ENCODE measurements at regions not wholly inside any gene's neighbourhood (a gene's known extent, or its start where the extent isn't known, plus 50 kb on each side); places are given as distances from the start of the nearest gene placed in this dataset.

DNA sequence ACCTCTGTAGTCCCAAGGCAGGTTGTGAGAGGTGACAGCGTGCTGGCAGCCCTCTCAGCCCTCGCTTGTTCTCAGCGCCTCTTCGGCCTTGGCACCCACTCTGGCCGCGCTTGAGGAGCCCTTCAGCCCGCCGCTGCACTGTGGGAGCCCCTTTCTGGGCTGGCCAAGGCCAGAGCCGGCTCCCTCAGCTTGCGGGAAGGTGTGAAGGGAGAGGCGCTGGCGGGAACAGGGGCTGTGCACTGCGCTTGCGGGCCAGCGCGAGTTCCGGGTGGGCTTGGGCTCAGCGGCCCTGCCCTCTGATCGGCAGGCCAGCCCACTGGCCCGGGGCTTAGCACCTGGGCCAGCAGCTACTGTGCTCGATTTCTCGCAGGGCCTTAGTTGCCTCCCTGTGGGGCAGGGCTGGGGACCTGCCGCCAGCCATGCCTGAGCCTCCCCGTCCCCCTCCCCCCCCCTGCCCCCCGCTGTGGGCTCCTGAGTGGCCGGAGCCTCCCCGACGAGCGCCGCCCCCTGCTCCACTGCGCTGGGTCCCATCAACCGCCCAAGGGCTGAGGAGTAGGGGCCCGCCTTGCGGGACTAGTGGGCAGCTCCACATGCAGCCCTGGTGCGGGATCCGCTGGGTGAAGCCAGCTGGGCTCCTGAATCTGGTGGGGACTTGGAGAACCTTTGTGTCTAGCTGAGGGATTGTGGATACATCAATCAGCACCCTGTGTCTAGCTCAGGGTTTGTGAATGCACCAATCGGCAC is 347.6 kb downstream of the KLHL13 start:
- no peaks in the 10 kb centered on the region for H3K9me3 ChIP-seq (ENCODE audit: control insufficient read depth, low read length)
- no peaks in the 10 kb centered on the region for H3K4me1 ChIP-seq (ENCODE audit: control insufficient read depth, insufficient read depth, low read length, poor library complexity, severe bottlenecking)

DNA sequence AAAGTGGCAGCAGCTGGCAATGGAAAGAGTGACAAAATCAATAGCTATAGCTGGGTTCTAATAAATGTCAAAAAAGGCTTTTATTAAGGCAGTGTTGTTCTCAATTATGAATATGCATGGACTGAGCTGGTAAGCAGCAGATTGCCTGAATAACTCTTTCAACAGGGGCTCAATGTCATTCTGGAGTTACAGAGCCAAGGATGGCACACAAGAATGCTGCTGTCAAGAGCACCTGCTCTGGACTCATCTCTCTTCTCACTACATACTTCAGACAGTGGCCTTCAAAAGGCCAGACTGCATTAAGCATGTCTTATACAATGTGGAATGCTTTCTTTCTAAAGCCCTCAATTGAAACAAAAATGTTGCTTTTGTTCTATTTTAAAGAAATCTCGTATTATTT is 351.4 kb downstream of the KLHL13 start:
- H3K4me1 ChIP-seq (ENCODE audit: control insufficient read depth, insufficient read depth, low read length, poor library complexity, severe bottlenecking): no peaks in the 10 kb centered on the region
- no peaks in the 10 kb centered on the region for H3K9me3 ChIP-seq (ENCODE audit: control insufficient read depth, low read length)
- no peaks in the 10 kb centered on the region for H3K36me3 ChIP-seq (ENCODE audit: control insufficient read depth, insufficient read depth, low read length)
- no CpG with 5 or more reads among the region's 1 CpG for WGBS, 2 experiments (ENCODE audit: insufficient coverage in 2 of 2)
- no peak overlapping the region for H3K4me3 ChIP-seq (ENCODE audit: extremely low read depth, insufficient read depth, low read length, poor library complexity, severe bottlenecking)
- no peak overlapping the region for H3K27ac ChIP-seq (ENCODE audit: low read depth, low read length, severe bottlenecking)

More for the DNA sequence above, 347.6 kb downstream of the KLHL13 start:
- Histone ChIP-seq H3K36me3 (ENCODE audit: control insufficient read depth, insufficient read depth, low read length) (no peaks in the 10 kb centered on the region), H3K4me3 (ENCODE audit: extremely low read depth, insufficient read depth, low read length, poor library complexity, severe bottlenecking) (no peak overlapping the region), H3K27ac (ENCODE audit: low read depth, low read length, severe bottlenecking) (no peak overlapping the region)
- 91 to 100% methylated on average over 5 to 6 of the region's 37 CpGs for WGBS, 2 experiments (ENCODE audit: insufficient coverage in 2 of 2)

DNA sequence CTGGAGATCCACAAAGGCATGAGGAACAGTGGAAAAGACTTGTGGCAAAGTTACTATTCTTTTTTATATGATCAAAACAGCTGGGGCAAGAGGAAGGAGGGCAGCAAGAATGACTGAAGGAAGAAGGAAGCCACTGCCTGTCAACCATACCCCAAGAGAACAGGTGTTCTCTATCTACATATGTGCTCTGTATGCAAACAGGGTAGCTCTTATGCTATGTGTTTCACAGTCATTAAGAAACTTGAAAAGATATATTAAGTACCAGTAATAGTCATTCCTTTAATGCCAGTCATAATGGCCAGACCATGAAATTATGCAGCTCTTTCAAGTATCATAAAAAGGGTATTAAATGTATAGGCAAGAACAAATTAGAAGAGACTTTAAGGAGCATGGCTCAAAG is 363.9 kb downstream of the KLHL13 start:
- H3K36me3 ChIP-seq (ENCODE audit: control insufficient read depth, insufficient read depth, low read length): no peaks in the 10 kb centered on the region
- H3K4me3 ChIP-seq (ENCODE audit: extremely low read depth, insufficient read depth, low read length, poor library complexity, severe bottlenecking): no peak overlapping the region
- H3K27ac ChIP-seq (ENCODE audit: low read depth, low read length, severe bottlenecking): no peak overlapping the region

DNA sequence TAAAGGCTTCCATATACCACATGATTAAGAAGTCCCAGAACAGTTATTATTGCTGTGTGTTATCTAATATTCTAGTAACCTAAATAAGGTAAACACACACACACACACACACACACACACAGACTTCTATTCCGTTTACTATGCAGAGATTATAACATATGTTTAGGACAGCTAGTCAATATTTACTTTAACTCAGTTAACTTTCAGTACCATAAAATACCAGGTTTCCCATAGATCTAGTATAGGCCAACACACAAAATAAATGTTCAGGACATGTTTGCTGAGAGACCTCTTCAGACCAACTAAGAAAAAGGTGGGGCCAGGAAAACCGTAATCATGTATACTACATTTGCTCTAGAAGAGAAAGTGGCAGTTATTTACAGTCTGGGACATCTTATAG is 365.5 kb downstream of the KLHL13 start:
- no peaks in the 10 kb centered on the region for H3K9me3 ChIP-seq (ENCODE audit: control insufficient read depth, low read length)
- H3K4me3 ChIP-seq (ENCODE audit: extremely low read depth, insufficient read depth, low read length, poor library complexity, severe bottlenecking): no peak overlapping the region
- no peaks in the 10 kb centered on the region for H3K4me1 ChIP-seq (ENCODE audit: control insufficient read depth, insufficient read depth, low read length, poor library complexity, severe bottlenecking)
- no peaks in the 10 kb centered on the region for H3K36me3 ChIP-seq (ENCODE audit: control insufficient read depth, insufficient read depth, low read length)
- no peak overlapping the region for H3K27ac ChIP-seq (ENCODE audit: low read depth, low read length, severe bottlenecking)
- no CpG with 5 or more reads among the region's 2 CpGs for WGBS, 2 experiments (ENCODE audit: insufficient coverage in 2 of 2)

More for the DNA sequence above, 363.9 kb downstream of the KLHL13 start:
- Histone ChIP-seq H3K9me3 (ENCODE audit: control insufficient read depth, low read length) (no peaks in the 10 kb centered on the region), H3K4me1 (ENCODE audit: control insufficient read depth, insufficient read depth, low read length, poor library complexity, severe bottlenecking) (no peaks in the 10 kb centered on the region)

DNA sequence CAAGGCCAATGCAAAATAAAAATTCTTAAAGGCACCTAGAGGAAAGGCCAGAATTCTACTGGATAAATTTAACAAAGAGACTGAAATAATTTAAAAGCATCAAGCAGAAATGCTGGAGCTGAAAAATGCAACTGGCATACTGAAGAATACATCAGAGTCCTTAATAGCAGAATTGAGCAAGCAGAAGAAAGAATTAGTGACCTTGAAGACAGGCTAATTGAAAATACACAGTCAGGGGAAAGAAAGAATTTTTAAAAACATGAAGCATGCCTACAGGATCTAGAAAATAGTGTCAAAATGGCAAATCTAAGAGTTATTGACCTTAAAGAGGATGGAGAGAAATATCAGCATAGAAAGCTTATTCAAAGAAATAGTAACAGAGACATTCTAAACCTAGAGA is 371.7 kb downstream of the KLHL13 start:
- Histone ChIP-seq H3K4me3 (ENCODE audit: extremely low read depth, insufficient read depth, low read length, poor library complexity, severe bottlenecking) (no peak overlapping the region), H3K9me3 (ENCODE audit: control insufficient read depth, low read length) (no peaks in the 10 kb centered on the region), H3K4me1 (ENCODE audit: control insufficient read depth, insufficient read depth, low read length, poor library complexity, severe bottlenecking) (no peaks in the 10 kb centered on the region), H3K36me3 (ENCODE audit: control insufficient read depth, insufficient read depth, low read length) (no peaks in the 10 kb centered on the region), H3K27ac (ENCODE audit: low read depth, low read length, severe bottlenecking) (no peak overlapping the region)

DNA sequence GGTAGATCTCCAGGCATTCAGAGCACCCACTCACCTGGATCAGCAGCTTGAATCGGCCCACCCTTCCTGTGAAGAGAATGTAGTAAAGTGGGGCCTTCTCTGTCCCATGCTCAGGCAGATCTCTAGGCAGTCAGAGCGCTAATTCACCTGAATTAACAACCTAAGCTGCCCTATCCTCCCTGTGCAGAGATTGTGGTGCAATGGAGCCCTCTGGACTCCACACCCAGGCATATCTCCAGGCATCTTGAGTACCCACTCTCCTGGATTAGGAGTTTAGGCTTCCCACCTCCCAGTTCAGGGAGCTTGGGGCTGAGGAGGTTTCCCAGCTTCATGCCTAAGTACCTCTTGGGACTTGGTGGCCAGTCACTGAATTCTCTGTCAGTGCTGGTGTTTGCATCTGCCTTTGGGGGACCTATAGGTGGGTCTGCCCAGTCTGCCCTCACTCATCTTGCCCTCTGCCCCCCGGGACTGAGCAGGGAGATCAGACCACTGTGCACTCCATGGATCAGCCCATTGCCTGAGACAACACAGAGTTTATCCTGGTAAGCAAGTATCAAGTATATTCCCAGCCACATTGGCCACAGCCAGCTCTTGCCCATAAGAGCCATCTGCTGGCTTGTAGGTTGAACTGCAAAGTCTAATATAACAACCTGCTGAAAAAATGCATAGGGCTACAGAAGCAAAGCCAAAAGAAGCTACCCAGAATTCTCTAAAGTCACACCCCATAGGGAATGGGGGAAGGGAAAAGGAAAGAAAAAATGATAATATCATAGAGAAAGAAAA is 372.9 kb downstream of the KLHL13 start:
- WGBS, 2 experiments (ENCODE audit: insufficient coverage in 2 of 2): no CpG with 5 or more reads among the region's 3 CpGs
- Histone ChIP-seq H3K27ac (ENCODE audit: low read depth, low read length, severe bottlenecking) (no peak overlapping the region), H3K4me1 (ENCODE audit: control insufficient read depth, insufficient read depth, low read length, poor library complexity, severe bottlenecking) (no peaks in the 10 kb centered on the region), H3K9me3 (ENCODE audit: control insufficient read depth, low read length) (no peaks in the 10 kb centered on the region), H3K4me3 (ENCODE audit: extremely low read depth, insufficient read depth, low read length, poor library complexity, severe bottlenecking) (no peak overlapping the region), H3K36me3 (ENCODE audit: control insufficient read depth, insufficient read depth, low read length) (no peaks in the 10 kb centered on the region)

DNA sequence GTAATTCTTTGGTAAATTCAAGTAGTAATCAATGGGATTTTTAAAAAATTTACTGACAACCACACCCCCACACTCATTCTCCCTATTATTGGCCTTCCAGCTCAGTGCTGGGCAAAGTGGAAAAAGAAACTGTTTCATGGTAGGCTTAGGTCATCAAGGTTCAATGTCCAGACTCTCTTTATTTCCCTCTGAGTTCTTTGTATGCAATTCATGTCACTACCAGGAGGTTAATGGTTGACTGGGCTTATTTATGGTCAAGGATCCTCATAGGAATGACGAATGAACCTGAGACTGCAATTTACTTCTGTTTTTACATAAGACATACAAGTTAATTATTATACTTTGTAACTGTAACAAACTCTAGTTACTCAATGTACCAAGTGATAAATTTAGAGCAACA is 403.2 kb downstream of the KLHL13 start:
- Histone ChIP-seq H3K9me3 (ENCODE audit: control insufficient read depth, low read length) (no peaks in the 10 kb centered on the region), H3K27ac (ENCODE audit: low read depth, low read length, severe bottlenecking) (no peak overlapping the region), H3K4me1 (ENCODE audit: control insufficient read depth, insufficient read depth, low read length, poor library complexity, severe bottlenecking) (no peaks in the 10 kb centered on the region), H3K4me3 (ENCODE audit: extremely low read depth, insufficient read depth, low read length, poor library complexity, severe bottlenecking) (no peak overlapping the region), H3K36me3 (ENCODE audit: control insufficient read depth, insufficient read depth, low read length) (no peaks in the 10 kb centered on the region)
- WGBS, 2 experiments (ENCODE audit: insufficient coverage in 2 of 2): no CpG with 5 or more reads among the region's 1 CpG

DNA sequence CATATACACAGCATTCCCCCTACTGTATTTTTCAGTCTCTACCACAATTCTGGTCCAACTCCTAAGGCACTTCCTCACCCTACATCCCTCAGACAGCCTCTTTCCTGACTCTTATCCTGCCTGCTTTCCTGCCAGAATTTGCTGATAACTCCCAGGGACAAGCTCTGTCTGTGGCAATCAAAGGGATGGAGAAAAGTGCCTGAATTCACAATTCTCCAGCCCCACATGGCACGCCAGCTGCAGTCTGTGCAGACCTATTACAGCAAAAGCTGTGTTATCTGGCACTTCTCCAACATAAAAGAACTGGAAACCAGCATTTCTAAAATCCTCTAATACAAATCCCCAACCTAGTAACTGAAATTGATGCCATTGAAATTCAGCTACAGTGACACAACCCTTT is 404.8 kb downstream of the KLHL13 start:
- Histone ChIP-seq H3K9me3 (ENCODE audit: control insufficient read depth, low read length) (no peaks in the 10 kb centered on the region), H3K27ac (ENCODE audit: low read depth, low read length, severe bottlenecking) (no peak overlapping the region), H3K36me3 (ENCODE audit: control insufficient read depth, insufficient read depth, low read length) (no peaks in the 10 kb centered on the region), H3K4me3 (ENCODE audit: extremely low read depth, insufficient read depth, low read length, poor library complexity, severe bottlenecking) (no peak overlapping the region), H3K4me1 (ENCODE audit: control insufficient read depth, insufficient read depth, low read length, poor library complexity, severe bottlenecking) (no peaks in the 10 kb centered on the region)
- 89% methylated on average over 1 of the region's 1 CpG; no CpG with 5 or more reads in 1 of the 2 experiments for WGBS, 2 experiments (ENCODE audit: insufficient coverage in 2 of 2)

DNA sequence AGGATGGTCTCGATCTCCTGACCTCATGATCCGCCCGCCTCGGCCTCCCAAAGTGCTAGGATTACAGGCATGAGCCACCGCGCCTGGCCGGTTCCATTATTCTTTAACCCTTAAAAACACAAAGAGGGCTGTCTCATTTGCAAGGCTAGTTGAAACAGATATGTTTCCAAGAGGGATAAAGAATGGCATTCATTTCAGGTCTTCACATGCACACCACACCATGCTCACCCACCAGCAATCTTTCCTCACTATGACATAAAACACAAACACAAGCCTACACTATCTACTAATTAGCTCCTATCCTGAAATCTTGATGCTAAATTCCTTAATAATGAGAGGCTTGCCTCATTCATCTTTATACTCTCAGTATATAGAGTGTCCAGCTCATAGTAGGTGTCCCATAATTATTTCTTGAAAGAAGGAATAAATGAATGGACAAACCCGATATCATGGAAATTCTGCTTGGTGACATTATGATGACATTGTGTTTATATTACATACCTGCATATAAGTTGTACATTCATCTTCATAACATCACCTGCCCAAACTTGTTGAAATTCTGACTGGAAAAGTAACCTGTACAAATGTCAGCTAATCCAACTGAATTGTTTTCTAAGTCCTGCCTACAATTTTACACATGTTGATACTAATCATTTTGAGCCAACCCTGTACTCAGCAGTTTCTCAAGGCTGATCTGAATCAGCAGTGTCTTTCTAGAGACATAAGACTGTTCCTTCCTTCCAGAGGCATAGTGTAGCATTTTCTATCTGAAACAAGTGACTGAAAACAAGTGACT is 408.5 kb downstream of the KLHL13 start:
- Histone ChIP-seq H3K4me1 (ENCODE audit: control insufficient read depth, insufficient read depth, low read length, poor library complexity, severe bottlenecking) (no peaks in the 10 kb centered on the region), H3K36me3 (ENCODE audit: control insufficient read depth, insufficient read depth, low read length) (no peaks in the 10 kb centered on the region), H3K9me3 (ENCODE audit: control insufficient read depth, low read length) (no peaks in the 10 kb centered on the region), H3K27ac (ENCODE audit: low read depth, low read length, severe bottlenecking) (no peak overlapping the region), H3K4me3 (ENCODE audit: extremely low read depth, insufficient read depth, low read length, poor library complexity, severe bottlenecking) (no peak overlapping the region)
- no CpG with 5 or more reads among the region's 8 CpGs for WGBS, 2 experiments (ENCODE audit: insufficient coverage in 2 of 2)

DNA sequence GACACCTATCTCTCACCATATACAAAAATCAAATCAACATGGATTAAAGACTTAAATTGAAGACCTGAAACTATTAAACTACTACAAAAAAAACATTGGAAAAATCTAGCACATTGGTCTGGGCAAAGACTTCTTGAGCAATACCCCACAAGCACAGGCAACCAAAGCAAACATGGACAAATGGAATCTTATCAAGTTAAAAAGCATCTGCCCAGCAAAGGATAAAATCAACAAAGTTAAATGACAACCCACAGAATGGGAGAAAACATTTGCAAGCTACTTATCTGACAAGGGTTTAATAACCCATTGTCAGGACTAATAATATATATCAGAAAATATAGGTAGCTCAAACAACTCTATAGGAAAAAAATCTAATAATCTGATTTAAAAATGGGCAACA is 415.6 kb downstream of the KLHL13 start:
- no peak overlapping the region for H3K27ac ChIP-seq (ENCODE audit: low read depth, low read length, severe bottlenecking)
- no peak overlapping the region for H3K4me3 ChIP-seq (ENCODE audit: extremely low read depth, insufficient read depth, low read length, poor library complexity, severe bottlenecking)
- no peaks in the 10 kb centered on the region for H3K9me3 ChIP-seq (ENCODE audit: control insufficient read depth, low read length)
- no peaks in the 10 kb centered on the region for H3K36me3 ChIP-seq (ENCODE audit: control insufficient read depth, insufficient read depth, low read length)
- no peaks in the 10 kb centered on the region for H3K4me1 ChIP-seq (ENCODE audit: control insufficient read depth, insufficient read depth, low read length, poor library complexity, severe bottlenecking)

DNA sequence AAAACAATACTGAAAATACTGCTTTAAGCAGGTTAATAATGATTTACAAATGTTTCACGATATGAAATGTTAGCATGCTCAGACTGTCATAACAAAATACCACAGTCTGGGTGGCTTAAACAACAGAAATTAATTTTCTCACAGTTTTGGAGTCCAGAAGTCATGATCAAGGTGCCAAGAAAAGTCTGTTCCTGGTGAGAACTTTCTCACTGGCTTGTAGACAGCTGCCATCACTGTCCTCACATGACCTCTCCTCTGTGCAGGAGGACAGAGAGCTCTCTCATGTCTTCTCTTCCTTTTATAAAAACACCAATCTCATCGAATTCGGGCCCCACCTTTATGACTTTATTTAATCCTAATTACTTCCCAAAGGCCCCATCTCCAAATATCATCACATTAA is 426.7 kb downstream of the KLHL13 start:
- Histone ChIP-seq H3K36me3 (ENCODE audit: control insufficient read depth, insufficient read depth, low read length) (no peaks in the 10 kb centered on the region), H3K9me3 (ENCODE audit: control insufficient read depth, low read length) (no peaks in the 10 kb centered on the region)
- no CpG with 5 or more reads among the region's 3 CpGs for WGBS, 2 experiments (ENCODE audit: insufficient coverage in 2 of 2)

More for the DNA sequence above, 426.7 kb downstream of the KLHL13 start:
- Histone ChIP-seq H3K4me3 (ENCODE audit: extremely low read depth, insufficient read depth, low read length, poor library complexity, severe bottlenecking) (no peak overlapping the region), H3K4me1 (ENCODE audit: control insufficient read depth, insufficient read depth, low read length, poor library complexity, severe bottlenecking) (no peaks in the 10 kb centered on the region), H3K27ac (ENCODE audit: low read depth, low read length, severe bottlenecking) (no peak overlapping the region)
